ENCODE measurements at regions not wholly inside any gene's neighbourhood (a gene's known extent, or its start where the extent isn't known, plus 50 kb on each side); places are given as distances from the start of the nearest gene placed in this dataset.

DNA sequence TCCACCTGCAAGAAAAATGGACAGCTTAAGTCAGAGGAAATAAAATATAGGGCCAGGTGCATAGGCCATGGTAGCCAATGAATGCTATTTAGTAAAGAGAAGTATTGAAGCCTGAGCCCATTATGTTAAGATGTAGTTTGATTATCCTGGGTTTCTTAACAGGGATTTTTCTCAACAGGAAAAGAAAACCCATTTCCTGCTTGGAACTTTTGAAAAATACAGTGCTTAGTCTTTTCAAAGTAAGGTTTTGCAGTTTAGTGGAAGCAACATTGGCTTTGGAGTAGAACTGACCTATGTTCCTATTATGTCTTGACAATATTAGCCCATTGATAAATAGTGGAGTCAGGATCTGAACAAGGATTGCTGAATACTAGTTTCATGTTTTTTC, 259.5 kb upstream of the TGFBR2 start:
- Histone ChIP-seq H3K27ac (ENCODE audit: low read length) (no peak overlapping the region), H3K36me3 (ENCODE audit: control insufficient read depth, insufficient read depth, low read length) (no peaks in the 10 kb centered on the region), H3K9me3 (replicated peaks; ENCODE audit: control insufficient read depth, low read depth, low read length) (no peaks in the 10 kb centered on the region), H3K4me3 (ENCODE audit: low read length) (no peak overlapping the region), H3K27me3 (ENCODE audit: control insufficient read depth, insufficient read depth, low read length) (no peaks in the 10 kb centered on the region), H3K4me1 (ENCODE audit: control insufficient read depth, insufficient read depth, low read length) (no peaks in the 10 kb centered on the region)
- no peak for DNase-seq

DNA sequence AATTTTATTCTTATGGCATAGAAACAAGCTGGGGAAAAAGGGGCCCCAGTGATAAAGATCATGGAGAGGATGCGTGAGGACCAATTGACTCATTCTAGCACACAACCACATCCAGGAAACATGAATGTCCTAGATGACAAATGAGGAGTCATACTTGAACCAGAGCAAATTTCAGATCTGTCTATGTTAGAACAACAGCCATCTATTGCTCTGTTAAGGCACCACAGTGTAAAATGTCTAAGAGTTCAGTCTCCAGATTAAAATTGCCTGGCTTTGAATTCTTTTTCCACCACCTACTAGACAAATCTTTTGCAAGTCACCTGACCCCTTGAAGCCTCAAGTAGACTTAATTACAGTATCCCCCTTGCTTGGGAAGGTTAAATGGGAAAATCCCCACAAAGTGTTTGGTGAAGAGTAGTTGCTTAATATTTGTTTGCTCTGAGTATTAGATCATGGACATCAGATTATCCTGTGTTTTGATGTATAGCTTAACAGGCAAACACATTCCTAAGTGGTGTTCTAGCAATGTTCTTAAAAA, 258.7 kb upstream of the TGFBR2 start:
- H3K9me3 ChIP-seq (replicated peaks; ENCODE audit: control insufficient read depth, low read depth, low read length) = no peaks in the 10 kb centered on the region
- H3K27me3 ChIP-seq (ENCODE audit: control insufficient read depth, insufficient read depth, low read length) = no peaks in the 10 kb centered on the region
- no peaks in the 10 kb centered on the region for H3K36me3 ChIP-seq (ENCODE audit: control insufficient read depth, insufficient read depth, low read length)
- H3K27ac ChIP-seq (ENCODE audit: low read length) = no peak overlapping the region
- no peaks in the 10 kb centered on the region for H3K4me1 ChIP-seq (ENCODE audit: control insufficient read depth, insufficient read depth, low read length)
- WGBS (ENCODE audit: insufficient coverage) = no CpG with 5 or more reads among the region's 1 CpG
- H3K4me3 ChIP-seq (ENCODE audit: low read length) = no peak overlapping the region
- DNase-seq = no peak

DNA sequence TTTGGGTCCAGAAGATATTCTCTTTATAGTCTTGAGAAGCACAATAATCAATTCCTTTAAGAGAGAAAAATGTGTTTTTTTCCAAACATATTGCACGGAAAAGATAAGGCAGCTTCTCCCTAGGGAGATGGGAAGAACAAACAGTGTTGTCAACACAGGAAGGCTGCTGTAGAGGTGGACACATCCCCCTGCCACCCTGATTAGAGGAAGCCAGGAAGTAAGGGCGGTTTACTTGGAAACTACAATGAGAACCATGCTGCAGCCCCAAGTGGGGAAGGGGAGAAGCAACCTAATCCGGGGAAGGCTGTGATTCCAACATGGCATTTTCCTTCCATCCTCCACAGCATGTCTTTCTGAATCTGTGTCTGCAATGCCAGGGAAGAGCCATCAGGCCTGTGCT, 256.9 kb upstream of the TGFBR2 start:
- DNase-seq = no peak
- H3K4me1 ChIP-seq (ENCODE audit: control insufficient read depth, insufficient read depth, low read length) = peaks cover 5% of the 10 kb centered on the region
- no CpG with 5 or more reads among the region's 3 CpGs for WGBS (ENCODE audit: insufficient coverage)
- H3K4me3 ChIP-seq (ENCODE audit: low read length) = no peak overlapping the region
- H3K27me3 ChIP-seq (ENCODE audit: control insufficient read depth, insufficient read depth, low read length) = no peaks in the 10 kb centered on the region
- no peak overlapping the region for H3K27ac ChIP-seq (ENCODE audit: low read length)
- no peaks in the 10 kb centered on the region for H3K36me3 ChIP-seq (ENCODE audit: control insufficient read depth, insufficient read depth, low read length)
- no peaks in the 10 kb centered on the region for H3K9me3 ChIP-seq (replicated peaks; ENCODE audit: control insufficient read depth, low read depth, low read length)

DNA sequence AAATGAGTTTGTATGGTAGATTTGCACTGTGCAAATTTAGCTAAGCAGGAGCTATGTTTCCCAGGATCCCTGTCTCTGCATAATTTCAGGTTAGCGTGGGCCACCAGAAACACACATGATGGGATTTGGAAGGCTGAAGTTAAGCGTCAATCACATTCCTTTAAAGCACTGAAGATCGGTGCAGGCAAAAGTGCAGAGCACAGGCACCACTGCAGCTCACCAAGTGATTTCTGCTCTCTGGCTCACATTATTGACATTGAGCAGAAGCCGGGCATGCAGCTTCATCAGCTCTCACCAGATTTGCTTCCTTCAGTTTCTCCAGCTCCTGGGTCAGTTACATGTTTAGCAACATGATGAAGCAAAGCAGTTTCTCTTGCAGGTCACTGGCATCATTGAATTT, 256.4 kb upstream of the TGFBR2 start:
- H3K4me1 ChIP-seq (ENCODE audit: control insufficient read depth, insufficient read depth, low read length) = peaks cover 10% of the 10 kb centered on the region
- no peak overlapping the region for H3K4me3 ChIP-seq (ENCODE audit: low read length)
- no peak for DNase-seq
- no peak overlapping the region for H3K27ac ChIP-seq (ENCODE audit: low read length)
- 88% methylated on average over 4 of the region's 4 CpGs for WGBS (ENCODE audit: insufficient coverage)
- H3K9me3 ChIP-seq (replicated peaks; ENCODE audit: control insufficient read depth, low read depth, low read length) = no peaks in the 10 kb centered on the region
- H3K36me3 ChIP-seq (ENCODE audit: control insufficient read depth, insufficient read depth, low read length) = no peaks in the 10 kb centered on the region
- no peaks in the 10 kb centered on the region for H3K27me3 ChIP-seq (ENCODE audit: control insufficient read depth, insufficient read depth, low read length)

DNA sequence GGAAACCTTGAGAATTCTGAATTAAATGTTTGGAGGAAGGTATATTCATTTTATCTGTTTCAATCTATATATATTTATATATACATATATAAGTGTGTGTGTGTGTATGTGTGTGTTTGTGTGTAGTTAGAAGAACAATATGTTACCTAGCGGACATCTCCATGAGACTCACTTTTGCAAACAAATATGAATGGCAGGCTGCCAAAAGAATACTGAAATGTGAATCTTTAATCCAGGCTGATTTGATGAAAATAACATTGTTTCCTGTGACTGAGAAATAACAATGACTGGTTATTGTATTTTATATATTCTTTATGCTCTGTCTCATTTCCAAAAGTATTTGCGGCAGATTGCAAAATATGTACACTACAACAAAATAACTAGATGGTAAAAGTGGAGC, 255.5 kb upstream of the TGFBR2 start:
- H3K4me1 ChIP-seq (ENCODE audit: control insufficient read depth, insufficient read depth, low read length) = peaks cover 10% of the 10 kb centered on the region
- no peak overlapping the region for H3K27ac ChIP-seq (ENCODE audit: low read length)
- H3K4me3 ChIP-seq (ENCODE audit: low read length) = no peak overlapping the region

DNA sequence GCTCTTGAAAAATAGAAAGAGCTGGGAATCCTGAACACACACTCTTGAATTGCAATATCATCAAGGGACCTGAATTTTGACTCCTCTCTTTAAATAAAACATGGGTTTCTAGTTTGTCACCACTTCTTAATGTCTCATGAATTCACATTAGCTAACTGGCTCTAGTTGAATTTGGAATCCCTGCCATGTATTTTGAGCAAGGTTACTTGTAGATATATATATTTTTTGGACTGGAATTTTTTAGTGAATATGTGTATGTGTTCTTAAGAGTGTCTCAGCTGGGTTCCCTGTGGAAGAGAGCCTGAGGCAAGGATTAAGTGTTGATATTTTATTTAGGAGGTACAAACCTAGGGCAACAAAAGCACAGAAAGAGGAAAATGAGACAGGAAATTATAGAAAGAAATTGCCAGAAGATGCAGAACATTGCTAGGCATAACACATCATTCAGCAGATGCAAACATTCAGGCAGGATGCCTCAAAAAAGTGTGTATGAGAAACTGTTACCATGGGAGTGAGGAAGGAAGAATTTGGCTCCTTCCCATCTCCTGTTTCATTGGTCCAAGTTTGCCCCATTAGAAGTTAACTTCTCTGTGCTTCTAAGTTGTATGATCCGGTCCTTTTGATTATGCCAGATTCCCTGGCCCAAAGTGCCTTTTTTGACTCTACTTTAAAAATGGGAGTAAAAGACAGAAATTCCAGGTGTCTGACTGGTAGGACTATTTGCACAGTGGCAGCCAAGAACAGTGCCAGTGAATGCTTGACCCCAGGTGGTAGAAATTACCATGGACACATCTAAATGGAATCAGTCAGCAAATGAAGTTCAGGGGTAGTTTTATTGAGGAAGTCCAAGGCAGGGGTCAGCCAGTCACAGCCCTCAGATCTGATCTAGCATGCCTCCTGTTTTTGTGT, 253.7 kb upstream of the TGFBR2 start:
- Histone ChIP-seq H3K4me3 (ENCODE audit: low read length) (no peak overlapping the region), H3K27ac (ENCODE audit: low read length) (peak overlapping the region; percentile 33), H3K9me3 (replicated peaks; ENCODE audit: control insufficient read depth, low read depth, low read length) (no peaks in the 10 kb centered on the region), H3K27me3 (ENCODE audit: control insufficient read depth, insufficient read depth, low read length) (no peaks in the 10 kb centered on the region), H3K4me1 (ENCODE audit: control insufficient read depth, insufficient read depth, low read length) (peaks cover 10% of the 10 kb centered on the region), H3K36me3 (ENCODE audit: control insufficient read depth, insufficient read depth, low read length) (no peaks in the 10 kb centered on the region)
- WGBS (ENCODE audit: insufficient coverage) = no CpG with 5 or more reads among the region's 1 CpG
- peak; percentile 79 for DNase-seq

More for the DNA sequence above, 255.5 kb upstream of the TGFBR2 start:
- WGBS (ENCODE audit: insufficient coverage) = no CpG with 5 or more reads among the region's 2 CpGs
- Histone ChIP-seq H3K9me3 (replicated peaks; ENCODE audit: control insufficient read depth, low read depth, low read length) (no peaks in the 10 kb centered on the region), H3K27me3 (ENCODE audit: control insufficient read depth, insufficient read depth, low read length) (no peaks in the 10 kb centered on the region), H3K36me3 (ENCODE audit: control insufficient read depth, insufficient read depth, low read length) (no peaks in the 10 kb centered on the region)
- no peak for DNase-seq

DNA sequence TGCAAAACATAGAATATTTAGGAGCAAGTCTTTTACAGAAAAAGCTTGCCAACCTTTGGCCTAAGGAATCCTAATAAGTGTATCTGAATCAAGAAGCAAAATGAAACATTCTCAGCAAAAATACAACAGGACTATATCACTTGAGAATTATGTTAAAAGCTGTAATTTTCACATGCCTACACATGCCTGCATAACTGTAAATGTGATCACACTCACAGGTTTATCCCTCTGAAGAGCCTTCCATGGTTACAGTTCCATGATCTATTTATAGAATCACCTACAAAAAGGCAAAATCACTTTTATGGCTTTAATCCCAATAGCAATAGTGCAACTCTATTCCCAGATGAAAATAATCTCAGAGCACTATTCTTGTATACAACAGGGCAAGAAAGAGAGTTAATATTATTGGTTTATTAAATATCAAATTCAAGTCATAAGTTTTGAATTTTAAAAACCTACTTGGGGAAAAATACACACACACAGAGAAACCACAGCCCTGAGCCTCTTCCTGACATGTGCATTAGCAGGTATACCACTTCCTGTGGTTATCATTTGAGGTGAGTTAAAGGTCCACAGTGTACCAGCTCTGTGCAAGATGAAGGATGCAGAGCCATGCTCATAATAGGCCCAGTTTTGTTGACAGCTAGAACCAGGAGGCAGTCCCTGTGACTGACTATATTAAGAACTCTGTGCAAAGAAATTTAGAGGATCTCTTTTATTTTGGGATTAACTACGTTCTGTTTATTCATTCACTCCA, 252.5 kb upstream of the TGFBR2 start:
- Histone ChIP-seq H3K27me3 (ENCODE audit: control insufficient read depth, insufficient read depth, low read length) (no peaks in the 10 kb centered on the region), H3K27ac (ENCODE audit: low read length) (no peak overlapping the region), H3K4me1 (ENCODE audit: control insufficient read depth, insufficient read depth, low read length) (peaks cover 10% of the 10 kb centered on the region), H3K36me3 (ENCODE audit: control insufficient read depth, insufficient read depth, low read length) (no peaks in the 10 kb centered on the region), H3K4me3 (ENCODE audit: low read length) (no peak overlapping the region), H3K9me3 (replicated peaks; ENCODE audit: control insufficient read depth, low read depth, low read length) (no peaks in the 10 kb centered on the region)
- WGBS (ENCODE audit: insufficient coverage) = no CpG with 5 or more reads among the region's 1 CpG
- DNase-seq = no peak

DNA sequence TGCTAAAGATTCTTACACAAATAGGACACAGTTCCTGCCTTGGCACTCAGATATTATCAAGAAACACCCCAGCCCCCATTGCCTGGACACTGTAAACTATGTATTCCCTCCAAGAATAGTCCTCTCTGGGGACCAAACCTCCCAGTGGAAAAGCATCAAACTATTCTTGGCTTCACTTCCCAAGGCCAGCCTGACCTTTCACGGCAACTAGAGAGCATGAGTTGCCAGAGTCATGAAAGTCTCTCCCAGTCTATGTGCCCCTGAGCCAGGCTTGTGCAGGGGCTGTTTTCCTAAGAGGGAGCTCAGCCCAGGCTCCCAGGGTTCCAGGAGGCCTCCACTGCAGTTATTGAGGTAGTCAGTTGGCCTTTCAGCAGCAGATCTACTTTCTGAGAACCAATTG, 251.9 kb upstream of the TGFBR2 start:
- 31% methylated on average over 1 of the region's 1 CpG for WGBS (ENCODE audit: insufficient coverage)
- no peaks in the 10 kb centered on the region for H3K36me3 ChIP-seq (ENCODE audit: control insufficient read depth, insufficient read depth, low read length)
- no peak overlapping the region for H3K27ac ChIP-seq (ENCODE audit: low read length)
- H3K27me3 ChIP-seq (ENCODE audit: control insufficient read depth, insufficient read depth, low read length) = no peaks in the 10 kb centered on the region
- H3K4me3 ChIP-seq (ENCODE audit: low read length) = no peak overlapping the region
- H3K4me1 ChIP-seq (ENCODE audit: control insufficient read depth, insufficient read depth, low read length) = peaks cover 10% of the 10 kb centered on the region
- DNase-seq = no peak
- no peaks in the 10 kb centered on the region for H3K9me3 ChIP-seq (replicated peaks; ENCODE audit: control insufficient read depth, low read depth, low read length)

DNA sequence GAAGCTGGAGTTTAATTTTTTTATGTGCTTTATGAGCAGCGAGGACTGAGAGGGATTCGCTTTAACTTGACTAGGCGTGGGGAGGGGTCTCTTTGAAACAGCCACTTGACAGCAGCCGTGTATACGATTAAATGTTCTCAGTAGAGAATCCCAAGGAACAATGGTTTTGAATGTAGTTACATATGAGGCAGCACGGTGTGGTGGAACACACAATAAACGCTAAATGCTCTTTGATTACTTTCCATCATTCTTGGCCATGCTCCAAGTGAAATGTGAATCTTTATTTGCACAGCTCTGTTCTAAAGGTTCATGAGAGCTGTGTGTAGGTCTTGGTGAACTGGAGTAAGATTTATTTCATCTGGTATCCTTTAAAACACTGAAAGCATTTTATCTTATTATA, 251.4 kb upstream of the TGFBR2 start:
- Histone ChIP-seq H3K4me1 (ENCODE audit: control insufficient read depth, insufficient read depth, low read length) (peaks cover 10% of the 10 kb centered on the region), H3K4me3 (ENCODE audit: low read length) (no peak overlapping the region), H3K27ac (ENCODE audit: low read length) (no peak overlapping the region), H3K36me3 (ENCODE audit: control insufficient read depth, insufficient read depth, low read length) (no peaks in the 10 kb centered on the region), H3K9me3 (replicated peaks; ENCODE audit: control insufficient read depth, low read depth, low read length) (no peaks in the 10 kb centered on the region), H3K27me3 (ENCODE audit: control insufficient read depth, insufficient read depth, low read length) (no peaks in the 10 kb centered on the region)
- peak; percentile 60 for DNase-seq
- 62% methylated on average over 3 of the region's 7 CpGs for WGBS (ENCODE audit: insufficient coverage)

DNA sequence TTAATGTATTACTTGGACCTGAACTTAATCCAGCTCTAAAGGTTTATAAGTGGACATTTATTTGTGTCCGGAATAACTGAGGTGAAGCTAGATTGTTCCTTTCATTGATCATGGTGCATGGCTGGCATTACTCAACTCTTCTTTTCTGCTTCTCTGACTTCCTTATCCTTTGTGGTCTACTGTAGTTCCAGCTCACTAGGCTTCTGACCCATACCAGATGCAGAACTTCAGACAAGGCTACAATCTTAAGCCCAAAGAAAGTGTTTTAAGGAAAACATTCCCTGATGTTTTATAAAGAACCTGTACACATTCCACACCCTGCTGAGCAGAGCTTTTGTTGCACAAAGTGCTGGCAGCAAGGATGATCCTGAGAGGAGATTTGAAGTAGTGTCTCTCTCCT, 250.8 kb upstream of the TGFBR2 start:
- Histone ChIP-seq H3K27ac (ENCODE audit: low read length) (no peak overlapping the region), H3K27me3 (ENCODE audit: control insufficient read depth, insufficient read depth, low read length) (no peaks in the 10 kb centered on the region), H3K36me3 (ENCODE audit: control insufficient read depth, insufficient read depth, low read length) (no peaks in the 10 kb centered on the region), H3K4me1 (ENCODE audit: control insufficient read depth, insufficient read depth, low read length) (peaks cover 10% of the 10 kb centered on the region), H3K4me3 (ENCODE audit: low read length) (no peak overlapping the region), H3K9me3 (replicated peaks; ENCODE audit: control insufficient read depth, low read depth, low read length) (no peaks in the 10 kb centered on the region)
- no peak for DNase-seq
- no CpG with 5 or more reads among the region's 1 CpG for WGBS (ENCODE audit: insufficient coverage)
